SK-N-MC (cell line): ENCODE measurements at regions not wholly inside any gene's neighbourhood (a gene's known extent, or its start where the extent isn't known, plus 50 kb on each side); places are given as distances from the start of the nearest gene placed in this dataset.

Source experiments
- EZH2 ChIP-seq: fragments of 200-600 bp; sonication (generic); IDR thresholded peaks from one replicate; pipeline ENCODE4 v1.6.1; 2017; ENCODE audit warnings: antibody characterized with exemption
- FOXP2 ChIP-seq: optimal IDR thresholded peaks from 2 replicates; pipeline ENCODE3; 2011; ENCODE audit warnings: mild to moderate bottlenecking, moderate library complexity; ENCODE audit not compliant: insufficient read depth; ENCODE audit errors: extremely low read length, control extremely low read depth
- POLR2AphosphoS5 ChIP-seq: IDR thresholded peaks from 2 replicates; pipeline ENCODE4 v1.6.1; 2012; ENCODE audit warnings: mild to moderate bottlenecking, low read depth, low read length, borderline replicate concordance

DNA sequence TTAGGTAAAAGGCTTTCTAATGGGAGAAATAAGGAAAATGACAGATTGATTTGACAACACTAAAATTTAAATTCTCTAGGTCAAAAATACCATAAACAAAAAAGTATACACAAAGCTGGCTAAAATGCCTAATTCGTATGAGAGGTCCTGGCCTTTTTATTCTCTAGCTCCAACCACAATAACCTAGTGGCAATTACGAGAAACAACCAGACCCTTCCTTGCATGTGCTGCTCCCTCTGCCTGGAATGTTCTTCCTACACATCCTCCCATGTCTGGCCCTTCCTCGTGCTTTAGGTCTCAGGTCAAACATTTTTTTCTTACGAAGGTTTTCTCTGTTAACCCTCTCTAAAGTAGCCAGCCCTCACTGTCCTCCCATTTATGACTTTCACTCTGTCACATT, 176.4 kb upstream of the PLPPR1 start:
- TF ChIP-seq FOXP2 (no peak), EZH2 (no peak), POLR2AphosphoS5 (no peak)
